ENCODE measurements at regions not wholly inside any gene's neighbourhood (a gene's known extent, or its start where the extent isn't known, plus 50 kb on each side); places are given as distances from the start of the nearest gene placed in this dataset.
"Not testable (repeated sequence)": the region's sequence is repeated elsewhere in the genome, so short reads cannot be mapped to it uniquely, and the experiment has no call there.

DNA sequence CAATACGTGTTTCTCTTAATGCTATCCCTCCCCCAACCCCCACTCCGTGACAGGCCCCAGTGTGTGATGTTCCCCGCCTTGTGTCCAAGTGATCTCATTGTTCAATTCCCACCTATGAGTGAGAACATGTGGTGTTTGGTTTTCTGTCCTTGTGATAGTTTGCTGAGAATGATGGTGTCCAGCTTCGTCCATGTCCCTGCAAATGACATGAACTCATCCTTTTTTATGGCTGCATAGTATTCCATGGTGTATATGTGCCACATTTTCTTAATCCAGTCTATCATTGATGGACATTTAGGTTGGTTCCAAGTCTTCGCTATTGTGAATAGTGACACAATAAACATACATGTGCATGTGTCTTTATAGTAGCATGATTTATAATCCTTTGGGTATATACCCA is 52.5 kb downstream of the KIAA0408 start:
- H3K27ac ChIP-seq; H3K9me3 ChIP-seq; H3K36me3 ChIP-seq; intact Hi-C loops (cut with DNase I); DNase-seq; ATAC-seq; H3K4me3 ChIP-seq; H3K27me3 ChIP-seq: not testable (repeated sequence)
- H3K4me1 ChIP-seq, result peaks cover 0 to 13% (median 0%) of the 10 kb centered on the region in 12 donors
- 88 to 93% (median 89%) methylated on average over 5 of the region's 5 CpGs for WGBS, 4 donors

- Histone ChIP-seq H3K4me3 (no peak overlapping the region), H3K36me3 (no peaks in the 10 kb centered on the region), H3K27me3 (no peaks in the 10 kb centered on the region), H3K27ac (no peak overlapping the region), H3K9me3 (peaks cover 0 to 5% (median 0%) of the 10 kb centered on the region in 12 donors), H3K4me1 (peaks cover 0 to 13% (median 0%) of the 10 kb centered on the region in 12 donors)
- TF ChIP-seq, protein P1, sequence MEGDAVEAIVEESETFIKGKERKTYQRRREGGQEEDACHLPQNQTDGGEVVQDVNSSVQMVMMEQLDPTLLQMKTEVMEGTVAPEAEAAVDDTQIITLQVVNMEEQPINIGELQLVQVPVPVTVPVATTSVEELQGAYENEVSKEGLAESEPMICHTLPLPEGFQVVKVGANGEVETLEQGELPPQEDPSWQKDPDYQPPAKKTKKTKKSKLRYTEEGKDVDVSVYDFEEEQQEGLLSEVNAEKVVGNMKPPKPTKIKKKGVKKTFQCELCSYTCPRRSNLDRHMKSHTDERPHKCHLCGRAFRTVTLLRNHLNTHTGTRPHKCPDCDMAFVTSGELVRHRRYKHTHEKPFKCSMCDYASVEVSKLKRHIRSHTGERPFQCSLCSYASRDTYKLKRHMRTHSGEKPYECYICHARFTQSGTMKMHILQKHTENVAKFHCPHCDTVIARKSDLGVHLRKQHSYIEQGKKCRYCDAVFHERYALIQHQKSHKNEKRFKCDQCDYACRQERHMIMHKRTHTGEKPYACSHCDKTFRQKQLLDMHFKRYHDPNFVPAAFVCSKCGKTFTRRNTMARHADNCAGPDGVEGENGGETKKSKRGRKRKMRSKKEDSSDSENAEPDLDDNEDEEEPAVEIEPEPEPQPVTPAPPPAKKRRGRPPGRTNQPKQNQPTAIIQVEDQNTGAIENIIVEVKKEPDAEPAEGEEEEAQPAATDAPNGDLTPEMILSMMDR (IDR thresholded peaks at IDR 0.05), result no peak
- no peak for TF ChIP-seq POLR2A (IDR thresholded peaks at IDR 0.05)
- intact Hi-C loops (cut with DNase I), result no loop called here
- ATAC-seq, result no peak
- WGBS, 4 donors, result 55 to 78% (median 65%) methylated on average over 3 of the region's 3 CpGs
- no peak for DNase-seq
Observed at GRCh38 chr6:127406122-127406521, 53.1 kb downstream of the KIAA0408 start.

GRCh38 chr6:127404594-127405178 is 54.5 kb downstream of the KIAA0408 start:
- Histone ChIP-seq H3K9me3 (peaks cover 0 to 5% (median 0%) of the 10 kb centered on the region in 12 donors), H3K4me1 (peaks cover 0 to 13% (median 0%) of the 10 kb centered on the region in 12 donors), H3K27me3 (no peaks in the 10 kb centered on the region), H3K27ac (no peak overlapping the region), H3K4me3 (no peak overlapping the region), H3K36me3 (no peaks in the 10 kb centered on the region)
- no peak for TF ChIP-seq POLR2A (IDR thresholded peaks at IDR 0.05)
- TF ChIP-seq, protein P1 (IDR thresholded peaks at IDR 0.05), result no peak
- ATAC-seq, result no peak
- intact Hi-C loops (cut with DNase I), result no loop called here
- WGBS, 4 donors, result 58 to 83% (median 60%) methylated on average over 3 of the region's 3 CpGs
- no peak for DNase-seq

GRCh38 chr6:127404133-127404532 is 55.1 kb downstream of the KIAA0408 start:
- TF ChIP-seq, protein P1 (IDR thresholded peaks at IDR 0.05), result no peak
- no peak for TF ChIP-seq POLR2A (IDR thresholded peaks at IDR 0.05)
- no peaks in the 10 kb centered on the region for H3K36me3 ChIP-seq
- intact Hi-C loops (cut with DNase I), result no loop called here
- no peak overlapping the region for H3K27ac ChIP-seq
- ATAC-seq (no peak), DNase-seq (no peak)
- H3K9me3 ChIP-seq, result peaks cover 0 to 5% (median 0%) of the 10 kb centered on the region in 12 donors
- H3K27me3 ChIP-seq, result no peaks in the 10 kb centered on the region
- peaks cover 0 to 13% (median 0%) of the 10 kb centered on the region in 12 donors for H3K4me1 ChIP-seq
- no peak overlapping the region for H3K4me3 ChIP-seq

DNA sequence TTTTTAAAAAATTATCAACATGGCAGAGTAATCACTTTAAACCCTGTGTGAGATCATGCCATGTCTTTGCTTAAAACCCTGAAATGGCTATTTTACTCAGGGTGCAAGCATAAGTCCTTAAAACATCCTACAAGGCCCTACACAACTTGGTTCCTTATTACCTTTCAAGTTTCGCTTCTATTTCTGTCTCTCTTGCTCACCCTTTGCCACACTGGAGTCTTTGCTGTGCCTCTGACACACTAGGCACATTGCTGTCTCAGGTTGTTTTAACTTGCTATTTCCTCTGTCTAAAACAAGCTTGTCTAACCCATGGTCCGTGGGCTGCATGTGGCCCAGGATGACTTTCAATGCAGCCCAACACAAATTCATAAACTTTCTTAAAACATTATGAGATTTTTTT is 55.6 kb downstream of the KIAA0408 start:
- WGBS, 4 donors, result 80 to 88% (median 86%) methylated on average over 2 of the region's 2 CpGs
- intact Hi-C loops (cut with DNase I), result no loop called here
- no peak for ATAC-seq
- H3K27ac ChIP-seq, result no peak overlapping the region
- no peak overlapping the region for H3K4me3 ChIP-seq
- TF ChIP-seq POLR2A (IDR thresholded peaks at IDR 0.05), result no peak
- TF ChIP-seq, protein P1 (IDR thresholded peaks at IDR 0.05), result no peak
- peaks cover 0 to 5% (median 0%) of the 10 kb centered on the region in 12 donors for H3K9me3 ChIP-seq
- no peaks in the 10 kb centered on the region for H3K27me3 ChIP-seq
- no peaks in the 10 kb centered on the region for H3K36me3 ChIP-seq
- DNase-seq, result no peak
- H3K4me1 ChIP-seq, result peaks cover 0 to 13% (median 0%) of the 10 kb centered on the region in 12 donors

Measured in heart left ventricle (tissue), 16 donors.